HG03066 (cell line): ENCODE measurements at regions not wholly inside any gene's neighbourhood (a gene's known extent, or its start where the extent isn't known, plus 50 kb on each side); places are given as distances from the start of the nearest gene placed in this dataset.
"Not testable (repeated sequence)": the region's sequence is repeated elsewhere in the genome, so short reads cannot be mapped to it uniquely, and the experiment has no call there.

Experiments
- ATAC-seq: cut with Tn5 transposase; IDR thresholded peaks from one replicate; pipeline ENCODE4 v1.9.1; 2021; ENCODE audit warnings: low read depth; ENCODE audit not compliant: unreplicated experiment

- no peak for ATAC-seq
Measured at GRCh38 chr3:66629150-66629981, 128.5 kb upstream of the LRIG1 start.

GRCh38 chr3:66629982-66630368, 129.2 kb upstream of the LRIG1 start:
- no peak for ATAC-seq

GRCh38 chr3:66633402-66634381, 132.9 kb upstream of the LRIG1 start:
- ATAC-seq = no peak

DNA sequence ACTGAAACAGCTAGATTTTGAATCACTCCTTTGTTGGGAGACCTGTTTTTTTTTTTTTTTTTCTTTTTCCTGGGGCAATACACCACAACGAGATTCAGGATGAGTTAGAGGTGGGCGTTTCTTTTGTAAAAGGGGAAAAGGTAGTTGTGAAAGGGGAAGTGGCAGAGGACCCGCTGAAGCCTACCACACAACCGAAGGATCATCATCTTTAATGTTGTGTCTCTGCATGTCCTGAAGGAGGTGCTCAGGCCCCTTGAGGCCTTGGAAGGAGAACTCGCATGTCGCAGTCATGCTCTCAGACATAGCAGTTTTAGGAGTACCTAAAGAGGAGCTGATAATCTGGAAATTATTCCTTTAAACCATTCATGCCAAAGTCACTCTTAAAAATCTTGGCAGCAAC, 137.9 kb upstream of the LRIG1 start:
- no peak for ATAC-seq

DNA sequence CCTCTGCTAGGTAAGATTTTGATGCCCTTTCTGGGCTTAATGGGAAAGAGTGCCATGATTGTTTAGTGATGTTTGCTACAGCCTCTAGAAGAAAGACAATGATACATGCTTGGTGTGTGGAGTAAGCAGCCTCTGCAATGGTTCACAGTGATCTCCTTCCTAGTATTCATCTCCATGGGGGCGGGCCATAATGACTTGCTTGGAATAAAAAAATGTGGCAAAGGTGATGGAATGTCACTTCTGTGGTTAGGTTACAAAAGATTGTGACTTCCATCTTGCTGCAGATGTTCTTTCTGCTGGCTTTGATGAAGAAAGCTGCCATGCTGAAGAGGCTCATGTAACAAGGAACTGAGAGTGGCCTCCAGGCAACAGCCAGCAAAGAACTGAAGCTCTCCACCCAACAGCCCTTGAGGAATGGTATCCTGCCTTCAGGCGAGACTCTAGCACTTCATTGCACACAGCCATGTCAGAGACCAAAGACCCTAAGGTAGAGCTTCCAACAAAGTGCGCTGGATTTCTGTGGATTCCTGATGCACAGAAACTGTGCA, 139.1 kb upstream of the LRIG1 start:
- ATAC-seq = no peak

- no peak for ATAC-seq
Measured at GRCh38 chr3:66642019-66642418, 141.2 kb upstream of the LRIG1 start.

GRCh38 chr3:66642484-66642883, 141.7 kb upstream of the LRIG1 start:
- ATAC-seq = no peak

DNA sequence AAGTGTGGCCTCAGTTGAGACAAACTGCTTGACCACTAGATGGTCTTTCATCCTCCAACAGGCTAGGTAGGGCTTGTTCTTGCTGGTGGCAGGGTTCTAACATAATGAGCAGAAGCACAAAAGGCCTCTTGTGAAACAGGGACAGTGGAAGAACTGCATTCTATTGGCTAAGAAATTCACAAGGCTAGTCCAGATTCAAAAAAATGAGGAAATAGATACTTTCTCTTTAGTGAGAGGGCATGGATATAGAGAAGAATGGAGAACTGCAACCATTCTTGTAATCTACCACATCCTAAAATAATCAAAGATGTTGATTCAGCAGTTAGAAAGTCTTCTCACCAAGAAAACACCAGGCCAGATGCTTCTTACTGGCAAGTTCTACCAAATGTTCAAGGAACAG, 143.7 kb upstream of the LRIG1 start:
- ATAC-seq = no peak

- ATAC-seq = no peak
Measured at GRCh38 chr3:66648975-66649374, 148.2 kb upstream of the LRIG1 start.

DNA sequence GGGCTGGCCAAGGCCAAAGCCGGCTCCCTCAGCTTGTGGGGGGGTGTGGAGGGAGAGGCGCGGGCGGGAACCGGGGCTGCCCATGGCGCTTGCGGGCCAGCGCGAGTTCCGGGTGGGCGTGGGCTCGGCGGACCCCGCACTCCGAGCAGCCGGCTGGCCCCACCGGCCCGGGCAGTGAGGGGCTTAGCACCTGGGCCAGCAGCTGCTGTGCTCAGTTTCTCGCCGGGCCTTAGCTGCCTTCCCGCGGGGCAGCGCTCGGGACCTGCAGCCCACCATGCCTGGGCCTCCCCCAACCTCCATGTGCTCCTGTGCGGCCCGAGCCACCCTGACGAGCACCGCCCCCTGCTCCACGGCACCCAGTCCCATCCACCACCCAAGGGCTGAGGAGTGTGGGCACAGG, 150.7 kb upstream of the LRIG1 start:
- ATAC-seq = not testable (repeated sequence)

DNA sequence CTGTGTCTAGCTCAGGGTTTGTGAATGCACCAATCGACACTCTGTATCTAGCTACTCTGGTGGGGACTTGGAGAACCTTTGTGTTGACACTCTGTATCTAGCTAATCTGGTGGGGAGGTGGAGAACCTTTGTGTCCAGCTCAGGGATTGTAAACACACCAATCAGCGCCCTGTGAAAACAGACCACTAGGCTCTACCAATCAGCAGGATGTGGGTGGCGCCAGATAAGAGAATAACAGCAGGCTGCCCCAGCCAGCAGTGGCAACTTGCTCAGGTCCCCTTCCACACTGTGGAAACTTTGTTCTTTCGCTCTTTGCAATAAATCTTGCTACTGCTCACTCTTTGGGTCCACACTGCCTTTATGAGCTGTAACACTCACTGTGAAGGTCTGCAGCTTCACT, 151.3 kb upstream of the LRIG1 start:
- not testable (repeated sequence) for ATAC-seq

GRCh38 chr3:66655044-66655443, 154.2 kb upstream of the LRIG1 start:
- ATAC-seq = no peak

- ATAC-seq = no peak
Measured at GRCh38 chr3:66655671-66656070, 154.8 kb upstream of the LRIG1 start.

- no peak for ATAC-seq
Measured at GRCh38 chr3:66656609-66657008, 155.8 kb upstream of the LRIG1 start.

DNA sequence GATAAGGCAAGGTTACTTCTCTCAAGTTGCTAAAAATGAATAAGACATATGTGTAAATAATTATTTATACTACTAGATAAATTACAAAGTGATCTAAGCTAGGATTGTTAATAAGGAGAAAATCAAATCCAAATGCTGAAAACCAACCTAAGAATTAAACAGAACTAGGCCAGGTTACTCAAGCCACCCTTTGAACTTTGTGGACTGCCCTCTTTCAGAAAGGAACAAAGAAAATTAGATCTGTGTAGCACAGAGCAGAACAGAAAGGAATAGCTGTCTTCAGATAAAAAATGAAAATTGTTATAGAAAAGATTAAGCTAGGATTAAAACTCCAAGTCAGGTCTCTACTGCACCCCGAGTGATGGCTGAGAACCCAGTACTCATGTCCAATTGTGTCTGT, 158.2 kb upstream of the LRIG1 start:
- ATAC-seq = no peak

- no peak for ATAC-seq
Measured at GRCh38 chr3:66661628-66662027, 160.8 kb upstream of the LRIG1 start.

- ATAC-seq = no peak
Measured at GRCh38 chr3:66662894-66663293, 162.1 kb upstream of the LRIG1 start.

- no peak for ATAC-seq
Measured at GRCh38 chr3:66665021-66665695, 164.3 kb upstream of the LRIG1 start.

GRCh38 chr3:66666362-66666761, 165.5 kb upstream of the LRIG1 start:
- no peak for ATAC-seq

DNA sequence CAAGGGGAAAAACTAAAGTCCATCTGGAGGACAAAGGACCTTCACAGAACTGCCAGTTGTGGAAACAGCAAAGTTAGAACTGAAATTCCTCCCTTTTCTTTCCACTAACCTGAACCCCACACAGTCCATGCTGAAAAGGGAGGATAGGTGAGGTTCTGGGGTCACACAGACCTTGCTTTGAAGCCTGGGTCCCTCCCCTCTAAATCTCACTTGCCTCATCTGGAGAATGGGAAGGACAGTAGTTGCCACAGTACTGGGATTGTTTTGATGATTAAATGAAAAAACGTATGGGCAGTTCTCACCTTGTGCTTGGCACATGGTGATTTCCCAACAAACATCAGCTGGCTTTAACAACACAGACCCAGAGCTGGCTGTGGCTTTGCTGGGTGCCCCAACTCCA, 166.4 kb upstream of the LRIG1 start:
- ATAC-seq = no peak

- no peak for ATAC-seq
Measured at GRCh38 chr3:66671291-66671690, 170.5 kb upstream of the LRIG1 start.
